ENCODE measurements at regions not wholly inside any gene's neighbourhood (a gene's known extent, or its start where the extent isn't known, plus 50 kb on each side); places are given as distances from the start of the nearest gene placed in this dataset.

- POLR2A ChIA-PET = no interaction called here
- Mint-ChIP-seq H3K36me3 (ENCODE audit: low read depth) (no peaks in the 10 kb centered on the region), H3K27ac (no peak overlapping the region)
These were observed 457.9 kb downstream of the RIT2 start for GRCh38 chr18:42657551-42657950.

GRCh38 chr18:42658171-42658570 is 457.3 kb downstream of the RIT2 start:
- Mint-ChIP-seq H3K27ac (no peak overlapping the region), H3K36me3 (ENCODE audit: low read depth) (no peaks in the 10 kb centered on the region), H3K4me3 (no peak overlapping the region), H3K4me1 (no peaks in the 10 kb centered on the region), H3K27me3 (no peaks in the 10 kb centered on the region), H3K9me3 (peaks cover 9% of the 10 kb centered on the region)
- CTCF ChIA-PET = no interaction called here
- POLR2A ChIA-PET = no interaction called here
- DNase-seq = no peak

More at GRCh38 chr18:42657551-42657950, 457.9 kb downstream of the RIT2 start:
- Mint-ChIP-seq H3K4me3 (no peak overlapping the region), H3K9me3 (peaks cover 13% of the 10 kb centered on the region), H3K27me3 (no peaks in the 10 kb centered on the region), H3K4me1 (no peaks in the 10 kb centered on the region)
- CTCF ChIA-PET = no interaction called here
- no peak for DNase-seq

- H3K4me1 Mint-ChIP-seq = no peaks in the 10 kb centered on the region
- CTCF ChIA-PET = no interaction called here
- DNase-seq = no peak
- no peak overlapping the region for H3K4me3 Mint-ChIP-seq
- peaks cover 7% of the 10 kb centered on the region for H3K9me3 Mint-ChIP-seq
- POLR2A ChIA-PET = no interaction called here
- H3K36me3 Mint-ChIP-seq (ENCODE audit: low read depth) = no peaks in the 10 kb centered on the region
- no peak overlapping the region for H3K27ac Mint-ChIP-seq
- no peaks in the 10 kb centered on the region for H3K27me3 Mint-ChIP-seq
These were observed 456.3 kb downstream of the RIT2 start for GRCh38 chr18:42659187-42659586.

GRCh38 chr18:42670860-42671259 is 444.6 kb downstream of the RIT2 start:
- CTCF ChIA-PET = no interaction called here
- H3K9me3 Mint-ChIP-seq = peaks cover 9% of the 10 kb centered on the region

GRCh38 chr18:42675810-42676209 is 439.7 kb downstream of the RIT2 start:
- no peak for DNase-seq
- CTCF ChIA-PET = no interaction called here
- H3K9me3 Mint-ChIP-seq = peaks cover 6% of the 10 kb centered on the region
- H3K4me3 Mint-ChIP-seq = no peak overlapping the region
- no peaks in the 10 kb centered on the region for H3K27me3 Mint-ChIP-seq
- H3K27ac Mint-ChIP-seq = no peak overlapping the region
- H3K4me1 Mint-ChIP-seq = no peaks in the 10 kb centered on the region
- POLR2A ChIA-PET = no interaction called here
- H3K36me3 Mint-ChIP-seq (ENCODE audit: low read depth) = no peaks in the 10 kb centered on the region

More at GRCh38 chr18:42670860-42671259, 444.6 kb downstream of the RIT2 start:
- no peaks in the 10 kb centered on the region for H3K27me3 Mint-ChIP-seq
- H3K4me3 Mint-ChIP-seq = no peak overlapping the region
- DNase-seq = no peak
- POLR2A ChIA-PET = no interaction called here
- H3K4me1 Mint-ChIP-seq = no peaks in the 10 kb centered on the region
- H3K27ac Mint-ChIP-seq = no peak overlapping the region
- H3K36me3 Mint-ChIP-seq (ENCODE audit: low read depth) = no peaks in the 10 kb centered on the region

- no peak overlapping the region for H3K27ac Mint-ChIP-seq
- no peak overlapping the region for H3K4me3 Mint-ChIP-seq
- CTCF ChIA-PET = no interaction called here
- no peaks in the 10 kb centered on the region for H3K36me3 Mint-ChIP-seq (ENCODE audit: low read depth)
- no peak for DNase-seq
- no peaks in the 10 kb centered on the region for H3K27me3 Mint-ChIP-seq
- POLR2A ChIA-PET = no interaction called here
- no peaks in the 10 kb centered on the region for H3K4me1 Mint-ChIP-seq
- peaks cover 9% of the 10 kb centered on the region for H3K9me3 Mint-ChIP-seq
These were observed 432.4 kb downstream of the RIT2 start for GRCh38 chr18:42683094-42683493.

- ChIA-PET POLR2A (no interaction called here), CTCF (no interaction called here)
- no peak for DNase-seq
- H3K27ac Mint-ChIP-seq = no peak overlapping the region
- no peaks in the 10 kb centered on the region for H3K27me3 Mint-ChIP-seq
- no peak overlapping the region for H3K4me3 Mint-ChIP-seq
- peaks cover 4% of the 10 kb centered on the region for H3K9me3 Mint-ChIP-seq
- H3K4me1 Mint-ChIP-seq = no peaks in the 10 kb centered on the region
- H3K36me3 Mint-ChIP-seq (ENCODE audit: low read depth) = no peaks in the 10 kb centered on the region
These were observed 426.2 kb downstream of the RIT2 start for GRCh38 chr18:42689310-42689709.
